ENCODE measurements at regions not wholly inside any gene's neighbourhood (a gene's known extent, or its start where the extent isn't known, plus 50 kb on each side); places are given as distances from the start of the nearest gene placed in this dataset.
"Not testable (repeated sequence)": the region's sequence is repeated elsewhere in the genome, so short reads cannot be mapped to it uniquely, and the experiment has no call there.

DNA sequence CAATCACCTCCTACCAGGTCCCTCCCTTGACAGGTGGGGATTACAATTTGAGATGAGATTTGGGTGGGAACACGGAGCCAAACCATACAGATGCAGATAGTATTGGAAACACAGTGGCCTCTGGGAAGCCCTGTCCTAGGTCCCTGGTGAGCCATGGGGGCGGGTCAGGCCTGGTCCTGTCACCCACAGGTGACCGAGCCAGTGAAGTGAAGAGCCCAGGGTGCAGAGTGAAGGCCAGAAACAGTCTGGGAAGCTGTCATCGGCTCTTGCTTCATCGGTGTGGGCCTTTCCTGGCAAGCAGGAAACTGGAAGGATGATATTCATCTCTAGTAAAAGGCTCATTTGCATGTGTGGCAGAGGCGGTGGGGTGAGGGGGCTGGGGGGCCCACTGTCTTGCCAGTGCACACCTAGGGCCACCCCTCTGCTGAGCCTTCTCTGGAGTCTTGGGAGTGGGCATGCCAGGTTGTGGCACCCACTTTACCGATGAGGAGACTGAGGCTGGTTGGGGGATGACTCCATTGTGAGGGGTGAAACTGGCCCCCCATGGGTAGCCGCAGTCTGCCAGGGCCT, 290.6 kb downstream of the NDUFA10 start:
- DNase-seq (ENCODE audit: low read depth), result no peak
- TF ChIP-seq, protein P1, sequence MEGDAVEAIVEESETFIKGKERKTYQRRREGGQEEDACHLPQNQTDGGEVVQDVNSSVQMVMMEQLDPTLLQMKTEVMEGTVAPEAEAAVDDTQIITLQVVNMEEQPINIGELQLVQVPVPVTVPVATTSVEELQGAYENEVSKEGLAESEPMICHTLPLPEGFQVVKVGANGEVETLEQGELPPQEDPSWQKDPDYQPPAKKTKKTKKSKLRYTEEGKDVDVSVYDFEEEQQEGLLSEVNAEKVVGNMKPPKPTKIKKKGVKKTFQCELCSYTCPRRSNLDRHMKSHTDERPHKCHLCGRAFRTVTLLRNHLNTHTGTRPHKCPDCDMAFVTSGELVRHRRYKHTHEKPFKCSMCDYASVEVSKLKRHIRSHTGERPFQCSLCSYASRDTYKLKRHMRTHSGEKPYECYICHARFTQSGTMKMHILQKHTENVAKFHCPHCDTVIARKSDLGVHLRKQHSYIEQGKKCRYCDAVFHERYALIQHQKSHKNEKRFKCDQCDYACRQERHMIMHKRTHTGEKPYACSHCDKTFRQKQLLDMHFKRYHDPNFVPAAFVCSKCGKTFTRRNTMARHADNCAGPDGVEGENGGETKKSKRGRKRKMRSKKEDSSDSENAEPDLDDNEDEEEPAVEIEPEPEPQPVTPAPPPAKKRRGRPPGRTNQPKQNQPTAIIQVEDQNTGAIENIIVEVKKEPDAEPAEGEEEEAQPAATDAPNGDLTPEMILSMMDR (IDR thresholded peaks at IDR 0.05; ENCODE audit: insufficient read depth, low read depth, low read length), result no peak
- H3K4me3 ChIP-seq (ENCODE audit: low read depth, low read length), result no peak overlapping the region

DNA sequence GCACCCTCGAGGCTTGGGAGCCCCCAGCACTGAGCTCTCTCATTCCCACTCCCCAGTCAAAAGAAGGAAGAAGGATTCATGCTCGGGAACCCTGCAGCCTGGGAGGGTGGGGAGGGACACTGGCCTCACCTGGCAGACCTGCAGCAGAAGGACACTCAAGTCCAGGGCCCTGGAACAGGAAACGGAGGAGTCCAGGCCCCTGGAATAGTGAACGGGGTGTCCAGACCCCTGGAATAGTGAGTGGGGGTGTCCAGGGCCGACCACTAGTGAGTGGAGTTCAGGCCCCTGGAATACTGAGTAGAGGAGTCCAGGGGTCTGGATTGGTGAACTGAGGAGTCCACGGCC, 292.5 kb downstream of the NDUFA10 start:
- TF ChIP-seq, protein P1 (IDR thresholded peaks at IDR 0.05; ENCODE audit: insufficient read depth, low read depth, low read length), result no peak
- DNase-seq (ENCODE audit: low read depth), result no peak
- H3K4me3 ChIP-seq (ENCODE audit: low read depth, low read length), result no peak overlapping the region

DNA sequence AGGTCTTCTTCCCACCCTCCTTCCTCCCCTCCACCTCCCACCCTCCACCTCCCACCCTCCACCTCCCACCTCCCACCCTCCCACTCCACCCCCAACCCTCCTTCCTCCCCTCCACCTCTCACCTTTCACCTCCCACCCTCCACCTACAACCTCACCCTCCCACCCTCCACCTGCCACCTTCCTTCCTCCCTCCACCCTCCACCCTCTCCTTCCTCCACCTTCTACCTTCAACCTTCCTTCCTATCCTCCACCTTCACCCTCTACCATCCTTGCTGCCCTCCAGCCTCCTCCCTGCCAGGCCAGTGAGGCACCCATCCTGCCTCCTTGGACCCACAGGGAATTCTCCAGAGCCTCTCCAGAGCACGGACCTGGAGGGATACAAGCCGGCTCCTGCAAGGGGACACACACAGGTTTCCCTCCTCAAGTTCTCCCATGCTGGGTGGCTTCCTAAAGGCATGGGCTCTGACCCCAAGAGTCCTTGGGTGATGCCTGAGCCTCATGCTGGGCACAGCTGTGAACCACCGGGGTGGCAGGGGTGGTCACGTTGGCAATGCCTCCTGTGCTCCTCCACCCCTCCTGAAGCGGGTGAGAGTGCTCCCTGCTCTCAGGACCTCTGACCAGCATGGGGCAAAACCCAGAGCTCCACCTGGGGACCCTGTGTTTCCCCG, 293.0 kb downstream of the NDUFA10 start:
- no peak for DNase-seq (ENCODE audit: low read depth)
- H3K4me3 ChIP-seq (ENCODE audit: low read depth, low read length), result no peak overlapping the region
- TF ChIP-seq, protein P1 (IDR thresholded peaks at IDR 0.05; ENCODE audit: insufficient read depth, low read depth, low read length), result no peak

DNA sequence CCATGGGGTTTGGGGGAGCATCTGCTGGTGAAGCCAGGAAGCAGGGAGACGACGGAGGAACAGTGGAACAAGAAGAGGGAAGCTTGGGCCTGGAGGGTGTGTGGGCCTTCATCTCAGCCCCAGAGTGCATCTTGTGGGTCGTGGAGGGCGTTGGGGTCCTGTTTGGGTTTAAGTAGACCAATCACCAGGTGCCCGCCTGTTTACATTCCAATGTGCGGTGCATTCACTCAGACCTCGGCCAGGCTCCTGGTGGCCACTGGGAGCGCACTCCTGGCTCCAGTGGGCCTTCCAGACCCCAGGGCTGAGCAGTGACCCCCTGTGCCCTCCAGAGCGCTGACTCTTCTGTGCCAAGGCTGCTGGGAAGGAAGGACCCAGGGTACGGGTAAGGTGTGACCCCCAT, 293.7 kb downstream of the NDUFA10 start:
- DNase-seq (ENCODE audit: low read depth), result no peak
- TF ChIP-seq, protein P1 (IDR thresholded peaks at IDR 0.05; ENCODE audit: insufficient read depth, low read depth, low read length), result no peak
- no peak overlapping the region for H3K4me3 ChIP-seq (ENCODE audit: low read depth, low read length)

DNA sequence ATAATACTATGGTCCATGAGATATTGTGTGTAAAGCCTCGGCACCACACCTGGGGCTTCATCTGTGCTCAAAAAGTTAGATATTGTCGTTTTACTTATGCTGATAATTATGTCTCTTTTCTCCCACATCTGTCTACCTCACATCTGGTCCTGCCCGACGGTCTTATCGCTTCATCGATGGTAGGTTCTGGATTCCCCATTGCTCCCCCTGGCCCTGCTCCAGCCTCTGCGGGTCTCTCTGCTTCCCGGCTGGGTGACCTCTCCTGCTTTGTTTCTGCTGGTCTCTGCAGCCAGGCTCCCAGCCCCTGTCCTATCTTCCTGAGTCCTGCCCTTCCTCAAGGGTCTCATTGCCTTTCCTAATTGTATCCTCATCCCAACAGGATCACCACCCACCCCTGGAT, 294.2 kb downstream of the NDUFA10 start:
- no peak overlapping the region for H3K4me3 ChIP-seq (ENCODE audit: low read depth, low read length)
- no peak for DNase-seq (ENCODE audit: low read depth)
- TF ChIP-seq, protein P1 (IDR thresholded peaks at IDR 0.05; ENCODE audit: insufficient read depth, low read depth, low read length), result no peak

DNA sequence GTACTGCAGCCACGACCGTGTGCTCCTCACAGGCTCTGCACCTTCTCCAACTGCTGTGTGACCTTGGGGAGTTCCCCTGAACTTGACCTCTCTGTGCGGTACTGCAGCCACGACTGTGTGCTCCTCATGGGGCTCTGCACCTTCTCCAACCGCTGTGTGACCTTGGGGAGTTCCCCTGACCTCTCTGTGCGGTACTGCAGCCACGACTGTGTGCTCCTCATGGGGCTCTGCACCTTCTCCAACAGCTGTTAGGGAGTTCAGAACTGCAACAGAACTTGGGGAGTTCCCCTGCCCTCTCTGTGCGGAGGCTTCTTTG, 294.6 kb downstream of the NDUFA10 start:
- H3K4me3 ChIP-seq (ENCODE audit: low read depth, low read length); DNase-seq (ENCODE audit: low read depth): not testable (repeated sequence)

DNA sequence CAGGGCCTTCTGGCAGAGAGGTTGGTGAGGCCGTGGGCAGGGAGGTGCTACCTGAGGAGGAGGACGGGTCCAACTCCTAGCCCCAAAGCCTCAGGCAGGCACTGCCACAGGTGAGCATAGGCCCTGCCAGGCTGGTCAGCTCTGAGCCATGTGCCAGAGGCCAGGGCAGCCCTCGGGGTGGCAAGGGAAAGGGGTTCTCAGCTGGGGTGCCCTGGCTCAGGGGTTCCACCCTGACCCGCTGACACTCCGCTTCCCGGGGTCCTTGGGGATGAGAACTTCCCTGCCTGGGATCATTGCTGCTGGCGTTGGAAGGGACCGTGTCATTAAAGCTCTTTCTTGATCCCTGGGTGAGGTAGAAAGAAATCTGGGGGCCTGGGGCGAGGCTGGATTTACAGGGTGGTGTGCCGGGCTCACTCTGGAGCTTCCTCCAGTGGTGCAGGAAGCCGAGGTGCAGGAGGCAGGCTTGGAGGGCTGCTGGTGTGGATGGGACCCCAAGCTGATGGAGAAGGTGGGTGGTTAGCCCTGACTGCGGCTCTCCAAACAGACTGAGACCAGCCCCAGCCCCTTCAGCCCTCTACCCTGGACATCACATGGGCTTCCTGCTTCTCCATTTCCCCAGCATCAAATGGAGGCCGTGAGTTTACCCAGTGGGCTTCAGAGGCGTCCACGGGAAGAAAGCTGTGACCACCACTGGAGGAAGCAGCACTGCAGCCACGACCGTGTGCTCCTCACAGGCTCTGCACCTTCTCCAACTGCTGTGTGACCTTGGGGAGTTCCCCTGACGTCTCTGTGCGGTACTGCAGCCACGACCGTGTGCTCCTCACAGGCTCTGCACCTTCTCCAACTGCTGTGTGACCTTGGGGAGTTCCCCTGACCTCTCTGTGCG, 295.2 kb downstream of the NDUFA10 start:
- H3K4me3 ChIP-seq (ENCODE audit: low read depth, low read length), result no peak overlapping the region
- no peak for DNase-seq (ENCODE audit: low read depth)
- TF ChIP-seq, protein P1 (IDR thresholded peaks at IDR 0.05; ENCODE audit: insufficient read depth, low read depth, low read length), result no peak
